H9 (cell line): ENCODE measurements at regions not wholly inside any gene's neighbourhood (a gene's known extent, or its start where the extent isn't known, plus 50 kb on each side); places are given as distances from the start of the nearest gene placed in this dataset.

ENCODE experiments used
- DNase-seq: peaks from one replicate; pipeline ENCODE4 v3.0.0-alpha.2; 2017
- H2AFZ ChIP-seq: one replicate; pipeline ENCODE4 v1.6.1; 2013; ENCODE audit warnings: mild to moderate bottlenecking, low read length, control low read depth, moderate library complexity
- H2AK5ac ChIP-seq: 2 replicates; pipeline ENCODE4 v1.6.1; 2013; ENCODE audit warnings: low read length, control low read depth, mixed read lengths; ENCODE audit not compliant: insufficient read length
- H2BK120ac ChIP-seq: one replicate; pipeline ENCODE4 v1.6.1; 2013; ENCODE audit warnings: low read depth, mild to moderate bottlenecking, low read length, control low read depth, inconsistent platforms; ENCODE audit not compliant: poor library complexity, severe bottlenecking
- H2BK12ac ChIP-seq: 2 replicates; pipeline ENCODE4 v1.6.1; 2013; ENCODE audit warnings: low read length, control low read depth, mixed read lengths, low read depth; ENCODE audit not compliant: insufficient read length
- H2BK15ac ChIP-seq: 2 replicates; pipeline ENCODE4 v1.6.1; 2013; ENCODE audit warnings: low read depth, low read length, control low read depth
- H2BK20ac ChIP-seq: one replicate; pipeline ENCODE4 v1.6.1; 2013; ENCODE audit warnings: low read depth, mild to moderate bottlenecking, low read length, control low read depth, inconsistent platforms; ENCODE audit not compliant: poor library complexity, severe bottlenecking
- H2BK5ac ChIP-seq: 2 replicates; pipeline ENCODE4 v1.6.1; 2013; ENCODE audit warnings: low read length, control low read depth, mixed read lengths; ENCODE audit not compliant: insufficient read length
- H3K14ac ChIP-seq: 2 replicates; pipeline ENCODE4 v1.6.1; 2013; ENCODE audit warnings: low read length, control low read depth; ENCODE audit not compliant: insufficient read depth
- H3K18ac ChIP-seq: 2 replicates; pipeline ENCODE4 v1.6.1; 2013; ENCODE audit warnings: low read depth, mild to moderate bottlenecking, mixed read lengths, low read length, control low read depth; ENCODE audit not compliant: insufficient read length
- H3K23ac ChIP-seq: 2 replicates; pipeline ENCODE4 v1.6.1; 2013; ENCODE audit warnings: low read length, control low read depth, mixed read lengths, low read depth; ENCODE audit not compliant: insufficient read length
- H3K23me2 ChIP-seq: 2 replicates; pipeline ENCODE4 v1.6.1; 2013; ENCODE audit warnings: low read depth, mild to moderate bottlenecking, mixed read lengths, low read length, control low read depth; ENCODE audit not compliant: insufficient read length, poor library complexity, severe bottlenecking
- H3K27ac ChIP-seq: 2 replicates; pipeline ENCODE4 v1.5.1; 2013; ENCODE audit warnings: low read length, control low read depth, mixed read lengths, low read depth; ENCODE audit not compliant: insufficient read length
- H3K27me3 ChIP-seq: 2 replicates; pipeline ENCODE4 v1.6.1; 2013; ENCODE audit warnings: low read length, control low read depth, inconsistent platforms; ENCODE audit not compliant: insufficient read depth
- H3K4ac ChIP-seq: 2 replicates; pipeline ENCODE4 v1.6.1; 2013; ENCODE audit warnings: low read depth, mild to moderate bottlenecking, control low read depth, inconsistent platforms, low read length, moderate library complexity
- H3K4me1 ChIP-seq: 2 replicates; pipeline ENCODE4 v1.6.1; 2013; ENCODE audit warnings: low read length, control low read depth, inconsistent platforms; ENCODE audit not compliant: insufficient read depth
- H3K4me2 ChIP-seq: 2 replicates; pipeline ENCODE4 v1.6.1; 2013; ENCODE audit warnings: low read length, control low read depth, mixed read lengths; ENCODE audit not compliant: insufficient read length, insufficient read depth
- H3K56ac ChIP-seq: 2 replicates; pipeline ENCODE4 v1.6.1; 2013; ENCODE audit warnings: low read depth, mild to moderate bottlenecking, mixed read lengths, low read length, control low read depth; ENCODE audit not compliant: insufficient read length
- H3K79me1 ChIP-seq: 2 replicates; pipeline ENCODE4 v1.6.1; 2013; ENCODE audit warnings: low read depth, mild to moderate bottlenecking, moderate library complexity, low read length, control low read depth, inconsistent platforms; ENCODE audit not compliant: insufficient read depth, poor library complexity, severe bottlenecking
- H3K79me2 ChIP-seq: 2 replicates; pipeline ENCODE4 v1.6.1; 2013; ENCODE audit warnings: low read length, control low read depth, inconsistent platforms; ENCODE audit not compliant: insufficient read depth
- H3K9ac ChIP-seq: 2 replicates; pipeline ENCODE4 v1.6.1; 2013; ENCODE audit warnings: low read length, control low read depth, mixed read lengths; ENCODE audit not compliant: insufficient read length; ENCODE audit errors: extremely low read depth
- H3K9me3 ChIP-seq: one replicate; pipeline ENCODE4 v1.6.1; 2013; ENCODE audit warnings: low read depth, low read length, inconsistent platforms; ENCODE audit not compliant: control insufficient read depth
- H3T11ph ChIP-seq: one replicate; pipeline ENCODE4 v1.6.1; 2013; ENCODE audit warnings: mild to moderate bottlenecking, low read length, control low read depth, inconsistent platforms
- H4K20me1 ChIP-seq: one replicate; pipeline ENCODE4 v1.6.1; 2013; ENCODE audit not compliant: control insufficient read depth, insufficient read length, insufficient read depth
- H4K5ac ChIP-seq: 2 replicates; pipeline ENCODE4 v1.6.1; 2013; ENCODE audit warnings: low read depth, mild to moderate bottlenecking, mixed read lengths, low read length, control low read depth; ENCODE audit not compliant: insufficient read length
- H4K8ac ChIP-seq: replicated peaks from 2 replicates; pipeline ENCODE4 v1.6.1; 2013; ENCODE audit warnings: low read length, control low read depth, mixed read lengths, low read depth; ENCODE audit not compliant: insufficient read length
- H4K91ac ChIP-seq: 2 replicates; pipeline ENCODE4 v1.6.1; 2013; ENCODE audit warnings: low read depth, mild to moderate bottlenecking, moderate library complexity, mixed read lengths, low read length, control low read depth; ENCODE audit not compliant: insufficient read length
- H3K27ac Mint-ChIP-seq, 3 experiments: 2 replicates in 2 of 3; 3 replicates in 1 of 3; pipeline ENCODE4 v1.8.0; 2020 to 2021; ENCODE audit warnings: mixed read lengths in 3 of 3, mild to moderate bottlenecking in 1 of 3, moderate library complexity in 1 of 3
- H3K27me3 Mint-ChIP-seq: 2 replicates; pipeline ENCODE4 v1.8.0; 2021; ENCODE audit warnings: low read depth, mild to moderate bottlenecking, moderate library complexity, mixed read lengths
- H3K36me3 Mint-ChIP-seq, 3 experiments: 2 replicates in 2 of 3; 3 replicates in 1 of 3; pipeline ENCODE4 v1.8.0; 2020 to 2021; ENCODE audit warnings: low read depth in 3 of 3, mixed read lengths in 3 of 3; ENCODE audit not compliant: insufficient read depth in 1 of 3
- H3K4me1 Mint-ChIP-seq, 2 experiments: 2 replicates each; pipeline ENCODE4 v1.8.0; 2020; ENCODE audit warnings: mixed read lengths in 2 of 2
- H3K4me3 Mint-ChIP-seq, 2 experiments: 2 replicates in 1 of 2; 3 replicates in 1 of 2; pipeline ENCODE4 v1.8.0; 2020 to 2021; ENCODE audit warnings: mild to moderate bottlenecking in 2 of 2, mixed read lengths in 2 of 2, moderate library complexity in 1 of 2
- H3K9me3 Mint-ChIP-seq, 2 experiments: 2 replicates in 1 of 2; 3 replicates in 1 of 2; pipeline ENCODE4 v1.8.0; 2020; ENCODE audit warnings: mild to moderate bottlenecking in 2 of 2, mixed read lengths in 2 of 2, moderate library complexity in 1 of 2
- CTCF ChIP-seq: fragments of 200-600 bp; sonication (generic); conservative IDR thresholded peaks from 3 replicates; pipeline ENCODE4 v1.8.0; 2021; ENCODE audit warnings: antibody characterized with exemption, mild to moderate bottlenecking
- WGBS: extraction: QIAGEN DNeasy Blood & Tissue Kit; methylation state at CpG from one replicate; pipeline ENCODE4 v1.1.7; 2013; ENCODE audit warnings: missing lambda C conversion rate, low lambda C conversion rate, mixed read lengths; ENCODE audit not compliant: insufficient read length; ENCODE audit errors: extremely low coverage; 5-methylcytosine and 5-hydroxymethylcytosine counted together

- Histone ChIP-seq H3K79me2 (no peaks in the 10 kb centered on the region), H3K4me1 (peaks cover 6% of the 10 kb centered on the region; the same call in 1 of the 2 replicates), H3K4ac (no peak overlapping the region), H4K20me1 (no peaks in the 10 kb centered on the region), H2AK5ac (no peak overlapping the region), H3T11ph (no peak overlapping the region), H3K9me3 (no peaks in the 10 kb centered on the region), H2BK15ac (no peak overlapping the region), H2AFZ (no peak overlapping the region), H4K8ac (no peak overlapping the region), H3K23me2 (no peaks in the 10 kb centered on the region), H4K5ac (no peak overlapping the region), H3K27ac (no peak overlapping the region), H4K91ac (no peak overlapping the region), H3K14ac (no peak overlapping the region), H3K56ac (no peak overlapping the region), H3K9ac (no peak overlapping the region), H3K4me2 (no peak overlapping the region), H2BK12ac (no peak overlapping the region), H3K79me1 (no peaks in the 10 kb centered on the region), H3K18ac (no peak overlapping the region), H2BK20ac (no peak overlapping the region), H2BK120ac (no peak overlapping the region), H3K27me3 (no peaks in the 10 kb centered on the region), H2BK5ac (no peak overlapping the region), H3K23ac (no peak overlapping the region)
- Mint-ChIP-seq H3K9me3 (peaks cover 3 to 4% of the 10 kb centered on the region in 2 experiments; a peak in 2 of 5 replicates), H3K27me3 (peaks cover 2% of the 10 kb centered on the region; the same call in 1 of the 2 replicates), H3K4me1 (peaks cover 10 to 15% of the 10 kb centered on the region in 2 experiments), H3K4me3 (no peak overlapping the region), H3K27ac (no peak overlapping the region; a peak in 1 of 7 replicates), H3K36me3 (peaks cover 0 to 7% (median 0%) of the 10 kb centered on the region in 3 experiments; a peak in 2 of 7 replicates)
- TF ChIP-seq CTCF: no peak
- WGBS: no CpG with 5 or more reads among the region's 2 CpGs
- no peak for DNase-seq
Measured at GRCh38 chr10:90326498-90327267, 531.2 kb downstream of the HTR7 start.
